Endothelial cell of umbilical vein (primary cell): ENCODE measurements at regions not wholly inside any gene's neighbourhood (a gene's known extent, or its start where the extent isn't known, plus 50 kb on each side); places are given as distances from the start of the nearest gene placed in this dataset.

Experiments
- BruUV-seq: library from RNA; stranded (reverse); fragments of 400-500 nt; replicated peaks from 2 replicates; lab custom pipeline; 2021; lab: Mats Ljungman, UMichigan
- CTCF ChIA-PET: fragments of 300-600, 350-600 bp; sonication (Branson Sonifier 250); formaldehyde crosslinking; loops from one replicate; lab custom pipeline; 2021; ENCODE audit warnings: antibody characterized with exemption, inconsistent platforms; lab: Charles Lee
- POLR2A ChIA-PET: fragments of 300-600, 350-600 bp; sonication (Branson Sonifier 250); formaldehyde crosslinking; loops from one replicate; lab custom pipeline; 2021; ENCODE audit warnings: antibody characterized with exemption, inconsistent platforms; lab: Charles Lee
- DNase-seq: peaks from one replicate; pipeline ENCODE4 v3.0.0-alpha.2; 2011; ENCODE audit warnings: low read depth, low spot score
- FAIRE-seq: peaks from 2 replicates; lab custom pipeline; 2011; peaks lifted over from hg19 to GRCh38; lab: Jason Lieb, UNC
- H2AFZ ChIP-seq: 2 replicates; pipeline ENCODE4 v1.6.0; 2012; ENCODE audit warnings: low read depth, low read length, control low read depth, inconsistent platforms
- H3K27ac ChIP-seq: 2 replicates; pipeline ENCODE4 v1.5.1; 2011; ENCODE audit warnings: low read depth, mild to moderate bottlenecking, control low read depth, low read length, moderate library complexity; ENCODE audit not compliant: insufficient read depth
- H3K27me3 ChIP-seq, 2 experiments: 2 replicates each; pipeline versions ENCODE4 v1.6.0 to v1.6.1; 2011; ENCODE audit warnings: low read length in 2 of 2, mixed read lengths in 1 of 2; ENCODE audit not compliant: control insufficient read depth in 2 of 2, insufficient read depth in 2 of 2
- H3K36me3 ChIP-seq, 2 experiments: 2 replicates in 1 of 2; 3 replicates in 1 of 2; pipeline ENCODE4 v1.5.1; 2011; ENCODE audit warnings: low read length in 2 of 2, mild to moderate bottlenecking in 1 of 2, moderate library complexity in 1 of 2; ENCODE audit not compliant: control insufficient read depth in 2 of 2, insufficient read depth in 2 of 2; ENCODE audit errors: extremely low read depth in 1 of 2
- H3K4me1 ChIP-seq: 3 replicates; pipeline ENCODE4 v1.5.1; 2011; ENCODE audit warnings: mild to moderate bottlenecking, low read length; ENCODE audit not compliant: control insufficient read depth, insufficient read depth; ENCODE audit errors: extremely low read depth
- H3K4me2 ChIP-seq: 2 replicates; pipeline ENCODE4 v1.6.1; 2011; ENCODE audit warnings: low read length, control low read depth, mixed read lengths; ENCODE audit not compliant: insufficient read depth
- H3K4me3 ChIP-seq, 3 experiments: fragments of 200-600 bp in 1 of 3; sonication (generic), shearing (Covaris generic) in 1 of 3; replicated peaks in 1 of 3; 2 replicates each; pipeline ENCODE4 v1.5.1; 2011 to 2016; ENCODE audit warnings: control low read depth in 3 of 3, low read length in 3 of 3, mild to moderate bottlenecking in 2 of 3, inconsistent platforms in 1 of 3, low read depth in 1 of 3, moderate library complexity in 1 of 3; ENCODE audit not compliant: insufficient read depth in 1 of 3
- H3K79me2 ChIP-seq: 2 replicates; pipeline ENCODE4 v1.6.0; 2012; ENCODE audit warnings: low read length, inconsistent platforms; ENCODE audit not compliant: control insufficient read depth, insufficient read depth
- H3K9ac ChIP-seq: replicated peaks from 2 replicates; pipeline ENCODE3; 2011; ENCODE audit warnings: low read length, control low read depth; ENCODE audit not compliant: insufficient read depth; ENCODE audit errors: extremely low read depth
- H3K9me1 ChIP-seq: replicated peaks from 3 replicates; pipeline ENCODE4 v1.6.0; 2011; ENCODE audit warnings: mild to moderate bottlenecking, low read length; ENCODE audit not compliant: control insufficient read depth, insufficient read depth; ENCODE audit errors: extremely low read depth
- H3K9me3 ChIP-seq: replicated peaks from 2 replicates; pipeline ENCODE4 v1.5.1; 2012; ENCODE audit warnings: low read length, inconsistent platforms; ENCODE audit not compliant: control insufficient read depth, insufficient read depth
- H4K20me1 ChIP-seq: replicated peaks from 2 replicates; pipeline ENCODE3; 2011; ENCODE audit warnings: mild to moderate bottlenecking, low read length; ENCODE audit not compliant: control insufficient read depth, insufficient read depth; ENCODE audit errors: extremely low read depth
- CTCF ChIP-seq, 2 donors: IDR thresholded peaks; 1 replicate in 1 of 2; 2 replicates in 1 of 2; pipeline ENCODE4 v1.5.1; 2011; ENCODE audit warnings: low read length in 2 of 2, mild to moderate bottlenecking in 2 of 2, moderate library complexity in 2 of 2, control low read depth in 1 of 2, inconsistent platforms in 1 of 2, low read depth in 1 of 2; ENCODE audit not compliant: insufficient read depth in 1 of 2; ENCODE audit errors: extremely low read depth in 1 of 2
- EZH2 ChIP-seq: IDR thresholded peaks from 2 replicates; pipeline ENCODE4 v1.6.1; 2012; ENCODE audit warnings: borderline replicate concordance, low read depth, mild to moderate bottlenecking, moderate library complexity, low read length, inconsistent platforms; ENCODE audit not compliant: severe bottlenecking
- FOS ChIP-seq: IDR thresholded peaks from 2 replicates; pipeline ENCODE4 v1.6.1; 2011; ENCODE audit warnings: mild to moderate bottlenecking, low read length, moderate library complexity, borderline replicate concordance; ENCODE audit not compliant: insufficient read depth
- GATA2 ChIP-seq: IDR thresholded peaks from 2 replicates; pipeline ENCODE4 v1.7.0; 2011; ENCODE audit warnings: low read depth, mild to moderate bottlenecking, moderate library complexity, mixed read lengths, low read length; ENCODE audit not compliant: insufficient read length, insufficient read depth
- JUN ChIP-seq: IDR thresholded peaks from 2 replicates; pipeline ENCODE4 v1.6.1; 2011; ENCODE audit warnings: borderline replicate concordance, low read depth; ENCODE audit not compliant: insufficient read length, insufficient read depth
- MAX ChIP-seq: IDR thresholded peaks from 2 replicates; pipeline ENCODE4 v1.6.1; 2011; ENCODE audit not compliant: insufficient read depth, insufficient read length
- MYC ChIP-seq: IDR thresholded peaks from one replicate; pipeline ENCODE4 v1.6.1; 2011; ENCODE audit warnings: mild to moderate bottlenecking, low read depth, low read length
- POLR2A ChIP-seq: IDR thresholded peaks from 2 replicates; pipeline ENCODE4 v1.6.1; 2012; ENCODE audit warnings: low read depth, mild to moderate bottlenecking, control low read depth, low read length
- POLR2AphosphoS5 ChIP-seq: IDR thresholded peaks from 2 replicates; pipeline ENCODE4 v1.6.1; 2012; ENCODE audit warnings: low read depth, mild to moderate bottlenecking, control low read depth, low read length, moderate library complexity; ENCODE audit not compliant: insufficient read depth
- dilution Hi-C: fragments of 300-500 bp; cut with MboI; formaldehyde crosslinking; loops from one replicate; pipeline ENCODE4 v1.15.0; 2019; ENCODE audit warnings: low sequenced_read_pairs; ENCODE audit not compliant: extremely low pct_ligation_motif_present
- intact Hi-C: fragments of 100-400 bp; cut with micrococcal nuclease; formaldehyde crosslinking; loops from one replicate; pipeline ENCODE4 v1.10.0; 2022

- FAIRE-seq (no peak), DNase-seq (no peak)
- H3K9ac ChIP-seq, result no peak overlapping the region
- TF ChIP-seq POLR2AphosphoS5, result no peak
- no peak for TF ChIP-seq POLR2A
- TF ChIP-seq CTCF (IDR thresholded peaks at IDR 0.05; ENCODE audit: extremely low read depth in 1 of 2, insufficient read depth in 1 of 2, low read depth in 1 of 2, low read length in 2 of 2), result no peak
- TF ChIP-seq JUN, result no peak
- TF ChIP-seq GATA2, result no peak
- no peak for TF ChIP-seq MAX
- TF ChIP-seq MYC, result no peak
- TF ChIP-seq FOS, result no peak
- no peak for TF ChIP-seq EZH2
- no peak overlapping the region for H2AFZ ChIP-seq
- intact Hi-C loops (no loop called here), dilution Hi-C loops (no loop called here)
- H3K79me2 ChIP-seq, result no peaks in the 10 kb centered on the region
- no peaks in the 10 kb centered on the region for H4K20me1 ChIP-seq
- H3K4me2 ChIP-seq, result no peak overlapping the region
- POLR2A ChIA-PET, result no interaction called here
- BruUV-seq, result no TSS peak
- no peaks in the 10 kb centered on the region for H3K36me3 ChIP-seq
- H3K27me3 ChIP-seq, result no peaks in the 10 kb centered on the region
- CTCF ChIA-PET, result interaction anchor here (2.5 kb wide), 1 partner anchor 294 kb away, joined by 6 read pairs; no protein-coding TSS in a partner anchor
- H3K9me1 ChIP-seq, result no peaks in the 10 kb centered on the region
- no peaks in the 10 kb centered on the region for H3K9me3 ChIP-seq
- H3K4me1 ChIP-seq, result peaks cover 8% of the 10 kb centered on the region
- no peak overlapping the region for H3K27ac ChIP-seq
- no peak overlapping the region for H3K4me3 ChIP-seq
Observed at GRCh38 chr7:17595546-17595945, 297.1 kb downstream of the AHR start.
